HG02870 (cell line): ENCODE measurements at regions not wholly inside any gene's neighbourhood (a gene's known extent, or its start where the extent isn't known, plus 50 kb on each side); places are given as distances from the start of the nearest gene placed in this dataset.

Experiments used
- ATAC-seq: cut with Tn5 transposase; IDR thresholded peaks from one replicate; pipeline ENCODE4 v1.9.1; 2021; ENCODE audit warnings: mild to moderate bottlenecking, moderate library complexity; ENCODE audit not compliant: unreplicated experiment

GRCh38 chr12:92034858-92035401 lies 110.7 kb downstream of the BTG1 start:
- ATAC-seq, result peak; percentile 67

GRCh38 chr12:92034083-92034482 lies 111.6 kb downstream of the BTG1 start:
- no peak for ATAC-seq

DNA sequence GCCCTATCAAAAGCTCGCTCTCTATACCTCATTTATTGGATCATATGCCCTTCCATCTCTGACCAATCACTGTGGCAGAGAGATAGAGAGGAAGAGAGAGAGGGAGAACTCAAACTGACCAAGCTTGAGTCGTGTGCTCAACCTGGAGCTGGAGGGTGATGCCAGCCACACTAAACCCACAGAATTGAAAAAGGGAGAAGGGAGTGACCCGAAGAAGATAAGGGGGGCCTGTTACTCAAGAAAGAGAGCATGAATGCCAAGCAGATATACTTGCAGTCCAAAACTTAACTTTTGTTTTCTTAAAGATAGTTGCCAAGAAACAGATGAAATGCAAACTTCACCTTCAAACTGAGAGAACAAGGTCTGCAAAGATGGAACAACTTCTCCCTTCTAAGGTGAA lies 112.7 kb downstream of the BTG1 start:
- no peak for ATAC-seq

- no peak for ATAC-seq
These were observed 113.5 kb downstream of the BTG1 start for GRCh38 chr12:92032101-92032500.

DNA sequence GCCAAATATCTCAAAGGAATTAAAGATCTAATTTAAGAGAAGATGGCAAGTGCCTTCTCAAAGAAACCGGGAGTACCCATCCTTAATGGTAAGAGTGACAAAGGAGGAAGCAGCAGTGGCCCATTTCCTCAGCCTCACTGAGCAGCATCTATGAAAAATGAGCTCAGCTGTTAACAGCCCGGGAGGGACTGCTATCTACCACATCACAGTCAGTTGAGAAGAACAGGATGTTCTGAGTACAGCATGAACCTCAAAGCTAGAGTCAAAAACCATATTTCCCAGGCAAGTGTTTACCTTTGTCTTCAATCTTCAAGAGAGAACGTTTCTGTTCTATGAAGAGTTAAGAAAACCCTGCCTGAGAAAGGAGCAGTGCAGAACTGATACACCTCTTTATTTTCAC lies 115.0 kb downstream of the BTG1 start:
- peak; percentile 72 for ATAC-seq

- ATAC-seq, result no peak
These were observed 115.6 kb downstream of the BTG1 start for GRCh38 chr12:92029902-92030586.

- ATAC-seq, result no peak
These were observed 116.5 kb downstream of the BTG1 start for GRCh38 chr12:92029136-92029535.

DNA sequence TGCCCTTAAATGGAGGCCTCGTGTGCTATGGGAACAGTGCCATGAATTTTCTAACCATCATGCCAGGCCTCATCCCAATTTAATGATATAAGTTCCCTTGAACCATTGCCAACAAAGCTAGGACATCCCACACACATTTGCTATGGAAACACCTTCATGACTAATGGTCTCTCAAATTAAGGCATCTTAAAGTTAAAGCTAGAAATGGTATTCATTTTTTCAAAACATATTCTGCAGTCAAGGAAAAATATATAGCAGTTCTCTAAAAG lies 117.3 kb downstream of the BTG1 start:
- ATAC-seq, result no peak

DNA sequence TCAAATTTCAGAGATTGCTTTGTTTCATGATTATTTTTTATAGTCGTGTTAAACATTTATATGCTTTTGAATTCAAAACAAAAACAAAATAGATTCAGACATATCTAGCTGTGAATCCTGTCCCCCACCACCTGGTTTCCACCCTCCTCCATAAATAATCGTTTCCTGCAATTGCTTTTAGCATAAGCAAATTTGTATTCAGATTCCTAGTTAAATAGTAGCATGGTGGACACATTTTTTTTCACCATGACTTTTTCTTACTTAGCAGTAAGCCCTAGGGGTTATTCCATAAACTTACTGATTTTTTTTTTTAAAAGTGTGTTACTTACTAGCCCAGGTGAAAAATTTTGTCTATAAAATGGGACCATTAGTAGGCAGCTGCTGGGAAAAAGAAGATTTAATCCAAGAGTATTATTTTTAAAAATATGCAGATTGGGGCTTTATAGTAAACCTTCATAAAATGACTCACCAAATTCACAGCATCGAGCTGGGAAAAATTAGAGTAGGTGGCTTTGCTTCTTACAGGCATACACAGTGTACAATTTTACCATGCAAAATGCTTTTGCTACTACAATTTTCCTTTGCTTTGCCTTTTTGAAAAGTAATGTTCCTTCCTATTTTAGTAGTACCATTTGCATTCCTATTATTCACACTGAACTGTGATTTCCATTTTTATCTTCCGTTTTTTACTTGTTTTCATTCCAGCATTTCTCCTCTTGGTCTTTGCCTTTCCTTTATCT lies 117.8 kb downstream of the BTG1 start:
- no peak for ATAC-seq

DNA sequence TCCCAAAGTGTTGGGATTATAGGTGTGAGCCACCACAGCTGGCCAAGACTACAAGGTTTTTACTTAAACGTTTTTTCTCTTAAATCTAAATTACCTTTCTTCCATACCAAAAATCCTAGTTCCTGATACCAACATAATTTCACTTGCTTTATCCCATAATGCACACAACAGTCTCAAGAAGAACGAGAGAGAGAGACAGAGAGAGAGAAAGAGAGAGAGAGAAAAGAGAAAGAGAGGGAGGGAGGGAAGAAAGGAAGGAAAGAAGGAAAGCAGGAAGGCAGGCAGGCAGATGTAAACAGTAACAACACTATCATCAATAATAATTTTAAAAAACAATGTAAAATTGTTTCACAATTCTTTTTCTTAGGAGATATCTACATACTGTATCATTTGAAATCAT lies 118.4 kb downstream of the BTG1 start:
- ATAC-seq, result no peak

GRCh38 chr12:92025462-92026207 lies 120.0 kb downstream of the BTG1 start:
- no peak for ATAC-seq

DNA sequence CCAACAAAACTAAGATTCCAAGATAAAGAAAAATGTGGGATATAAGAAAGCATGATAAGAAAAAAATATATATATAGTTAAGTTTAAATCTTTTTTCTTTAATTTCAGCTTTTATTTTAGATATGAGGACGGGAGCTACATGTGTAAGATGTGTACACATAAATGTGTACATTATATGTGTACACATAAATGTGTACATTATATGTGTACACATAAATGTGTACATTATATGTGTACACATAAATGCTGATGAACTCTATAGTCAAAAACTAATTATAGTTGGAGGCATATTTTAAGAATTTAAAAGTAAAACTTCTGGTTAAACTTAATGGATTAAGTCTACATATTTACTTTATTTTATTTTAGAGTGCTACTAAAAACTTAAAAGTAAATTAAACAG lies 123.6 kb downstream of the BTG1 start:
- ATAC-seq, result no peak

DNA sequence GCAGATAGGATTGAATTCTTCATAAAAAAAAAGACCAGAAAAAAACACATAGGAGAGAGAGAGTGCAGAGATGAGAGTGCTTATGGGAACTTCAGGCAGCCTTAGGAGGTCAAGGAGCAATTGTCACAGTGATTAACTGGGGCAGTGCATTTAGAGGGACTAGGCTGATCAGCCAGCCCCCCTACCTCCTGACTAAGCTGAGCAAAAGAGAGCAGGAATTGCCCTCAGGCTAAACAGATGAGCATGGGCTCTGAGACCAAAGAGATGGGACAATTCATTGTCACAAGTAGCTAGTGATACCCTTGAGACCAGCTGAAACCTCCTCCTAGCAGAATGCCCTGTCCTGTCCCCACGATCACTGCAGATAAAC lies 124.0 kb downstream of the BTG1 start:
- ATAC-seq, result no peak

GRCh38 chr12:92020983-92021665 lies 124.5 kb downstream of the BTG1 start:
- no peak for ATAC-seq

- no peak for ATAC-seq
These were observed 126.0 kb downstream of the BTG1 start for GRCh38 chr12:92019491-92020277.

DNA sequence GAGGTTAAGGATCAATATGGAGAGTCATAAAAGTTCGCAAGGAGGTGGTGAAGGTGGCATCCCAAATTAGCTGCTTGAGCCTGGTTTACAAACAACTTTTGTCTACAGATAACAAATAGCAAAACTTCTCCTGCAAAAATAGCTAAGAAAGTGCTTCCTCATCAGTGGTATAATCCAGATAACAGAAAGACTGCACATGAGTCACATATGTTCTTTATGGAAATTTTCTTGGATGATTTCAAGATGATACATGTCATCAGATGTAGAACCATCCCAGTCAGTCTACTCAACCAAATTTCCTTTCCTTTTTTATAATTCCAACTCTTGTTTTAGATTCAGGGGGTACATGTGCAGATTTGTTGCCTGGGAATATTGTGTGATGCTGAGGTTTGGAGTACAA lies 133.0 kb downstream of the BTG1 start:
- no peak for ATAC-seq

GRCh38 chr12:92010853-92011701 lies 134.6 kb downstream of the BTG1 start:
- ATAC-seq, result no peak

GRCh38 chr12:92010368-92010767 lies 135.3 kb downstream of the BTG1 start:
- ATAC-seq, result no peak

GRCh38 chr12:92008345-92008744 lies 137.3 kb downstream of the BTG1 start:
- ATAC-seq, result no peak

GRCh38 chr12:92007787-92008186 lies 137.9 kb downstream of the BTG1 start:
- ATAC-seq, result no peak
